ENCODE measurements at regions not wholly inside any gene's neighbourhood (a gene's known extent, or its start where the extent isn't known, plus 50 kb on each side); places are given as distances from the start of the nearest gene placed in this dataset.

- TF ChIP-seq CTCF (IDR thresholded peaks at IDR 0.05; ENCODE audit: low read depth, low read length) (no peak), EZH2phosphoT487 (IDR thresholded peaks at IDR 0.05; ENCODE audit: low read depth) (no peak)
Measured at GRCh38 chr9:86778761-86779160, 168.5 kb downstream of the GAS1 start.
